ENCODE measurements at regions not wholly inside any gene's neighbourhood (a gene's known extent, or its start where the extent isn't known, plus 50 kb on each side); places are given as distances from the start of the nearest gene placed in this dataset.

- TF ChIP-seq CTCF (IDR thresholded peaks at IDR 0.05) (no peak), POLR2A (IDR thresholded peaks at IDR 0.05) (no peak)
These were observed 1533.3 kb upstream of the WWC1 start for GRCh38 chr5:166758151-166758550.
